ENCODE measurements at regions not wholly inside any gene's neighbourhood (a gene's known extent, or its start where the extent isn't known, plus 50 kb on each side); places are given as distances from the start of the nearest gene placed in this dataset.

GRCh38 chr2:226655871-226656270 lies 143.7 kb downstream of the IRS1 start:
- H3K27ac ChIP-seq: no peak overlapping the region
- TF ChIP-seq CTCF (conservative IDR thresholded peaks at IDR 0.05): no peak

GRCh38 chr2:226652983-226653765 lies 146.4 kb downstream of the IRS1 start:
- no peak overlapping the region for H3K27ac ChIP-seq
- TF ChIP-seq ZFX (IDR thresholded peaks at IDR 0.05) (no peak), CTCF (conservative IDR thresholded peaks at IDR 0.05) (no peak)

GRCh38 chr2:226652369-226652768 lies 147.3 kb downstream of the IRS1 start:
- no peak overlapping the region for H3K27ac ChIP-seq
- no peak for TF ChIP-seq CTCF (conservative IDR thresholded peaks at IDR 0.05)
- TF ChIP-seq ZFX (IDR thresholded peaks at IDR 0.05): no peak

- TF ChIP-seq CTCF (conservative IDR thresholded peaks at IDR 0.05): no peak
- no peak for TF ChIP-seq ZFX (IDR thresholded peaks at IDR 0.05)
- H3K27ac ChIP-seq: peak overlapping the region; percentile 90
Measured at GRCh38 chr2:226649871-226650660, 149.6 kb downstream of the IRS1 start.

GRCh38 chr2:226649201-226649600 lies 150.4 kb downstream of the IRS1 start:
- peak overlapping the region; percentile 90 for H3K27ac ChIP-seq
- TF ChIP-seq CTCF (conservative IDR thresholded peaks at IDR 0.05) (no peak), ZFX (IDR thresholded peaks at IDR 0.05) (no peak)

- H3K27ac ChIP-seq: no peak overlapping the region
- TF ChIP-seq ZFX (IDR thresholded peaks at IDR 0.05) (no peak), CTCF (conservative IDR thresholded peaks at IDR 0.05) (no peak)
Measured at GRCh38 chr2:226647621-226648518, 151.8 kb downstream of the IRS1 start.
